AG09319 (cell line): ENCODE measurements at regions not wholly inside any gene's neighbourhood (a gene's known extent, or its start where the extent isn't known, plus 50 kb on each side); places are given as distances from the start of the nearest gene placed in this dataset.
"Not testable (repeated sequence)": the region's sequence is repeated elsewhere in the genome, so short reads cannot be mapped to it uniquely, and the experiment has no call there.

ENCODE experiments used
- DNase-seq: peaks from one replicate; pipeline ENCODE4 v3.0.0-alpha.2; 2010; ENCODE audit warnings: low read depth; ENCODE audit errors: extremely low read depth

DNA sequence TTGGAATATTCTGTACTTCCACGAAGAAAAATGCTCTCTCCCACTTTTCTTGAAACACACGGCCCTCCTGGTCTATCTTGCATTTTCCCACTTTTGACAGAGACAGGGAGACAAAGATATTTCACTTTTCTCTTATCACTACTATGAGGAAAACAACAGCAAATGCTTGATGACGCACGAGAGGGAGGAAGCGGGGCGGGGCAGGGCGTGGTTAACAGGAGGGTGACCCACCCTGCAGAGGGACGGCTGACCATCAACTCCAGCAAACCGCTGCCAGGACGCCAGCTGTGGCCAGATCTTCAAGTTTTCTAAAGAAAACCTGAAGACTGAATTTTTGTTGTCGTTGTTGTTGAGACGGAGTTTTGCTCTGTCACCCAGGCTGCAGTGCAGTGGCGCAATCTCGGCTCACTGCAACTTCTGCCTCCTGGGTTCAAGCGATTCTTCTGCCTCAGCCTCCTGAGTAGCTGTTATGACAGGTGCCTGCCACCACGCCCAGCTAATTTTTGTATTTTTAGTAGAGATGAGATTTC is 63.8 kb downstream of the NSUN5 start:
- DNase-seq = not testable (repeated sequence)

DNA sequence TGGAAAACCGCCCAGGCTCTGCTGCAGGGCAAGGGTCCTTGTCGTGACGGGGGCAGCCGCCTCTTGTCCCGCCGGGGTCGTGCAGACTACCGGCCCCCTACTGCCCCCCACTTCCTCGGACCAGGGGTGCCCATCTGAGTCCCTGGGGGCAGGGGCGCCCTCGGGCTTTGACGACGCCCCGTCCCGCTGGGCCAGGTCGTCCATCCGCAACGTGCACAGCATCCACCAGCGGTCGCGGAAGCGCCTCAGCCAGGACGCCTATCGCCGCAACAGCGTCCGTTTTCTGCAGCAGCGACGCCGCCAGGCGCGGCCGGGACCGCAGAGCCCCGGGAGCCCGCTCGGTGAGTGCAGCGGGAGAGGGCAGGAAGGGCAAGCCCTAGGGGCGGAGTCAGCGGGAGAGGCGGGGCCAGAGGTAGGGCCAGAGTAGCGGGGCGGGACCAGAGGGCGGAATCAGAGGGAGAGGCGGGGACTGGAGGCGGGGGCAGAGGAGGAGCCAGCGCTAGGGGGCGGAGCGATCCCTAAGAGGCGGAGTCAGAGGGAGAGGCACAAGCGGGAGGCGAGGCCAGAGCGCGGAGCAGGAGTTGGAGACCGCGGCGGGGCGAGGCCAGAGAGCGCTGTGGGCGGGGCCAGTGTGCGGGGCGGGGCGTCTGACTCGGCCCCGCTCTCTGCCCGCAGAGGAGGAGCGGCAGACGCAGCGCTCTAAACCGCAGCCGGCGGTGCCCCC is 73.5 kb downstream of the NSUN5 start:
- DNase-seq = not testable (repeated sequence)

DNA sequence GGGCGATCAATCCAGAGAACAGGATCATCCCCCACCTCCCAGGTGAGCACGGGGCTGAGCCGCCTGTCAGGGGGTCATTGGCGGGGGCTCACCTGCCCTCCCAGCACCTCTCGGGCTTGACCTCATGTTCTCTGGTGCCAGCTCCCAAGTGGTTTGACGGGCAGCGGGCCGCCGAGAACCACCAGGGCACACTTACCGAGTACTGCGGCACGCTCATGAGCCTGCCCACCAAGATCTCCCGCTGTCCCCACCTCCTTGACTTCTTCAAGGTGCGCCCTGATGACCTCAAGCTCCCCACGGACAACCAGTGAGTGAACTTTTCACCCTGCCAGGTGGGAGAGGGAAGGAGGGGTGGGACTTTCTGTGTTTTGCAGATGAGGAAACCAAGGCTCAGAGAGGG is 82.9 kb downstream of the NSUN5 start:
- not testable (repeated sequence) for DNase-seq

DNA sequence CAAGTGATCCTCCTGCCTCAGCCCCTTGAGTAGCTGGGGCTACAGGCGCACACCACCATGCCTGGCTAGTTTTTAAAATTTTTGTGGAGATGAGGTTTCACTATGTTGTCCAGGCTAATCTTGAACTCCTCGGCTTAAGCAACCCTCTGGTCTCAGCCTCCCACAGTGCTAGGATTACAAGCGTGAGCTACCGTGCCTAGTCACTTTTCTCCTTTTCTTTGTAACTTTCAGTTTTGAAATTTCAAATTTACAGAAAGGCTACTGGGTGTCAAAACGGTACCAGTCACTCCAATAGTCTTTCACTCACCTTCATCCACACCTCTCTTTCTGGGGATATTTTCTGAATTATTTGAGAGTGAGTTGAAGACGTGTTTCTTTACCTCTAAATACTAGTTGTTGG is 86.9 kb downstream of the NSUN5 start:
- not testable (repeated sequence) for DNase-seq

DNA sequence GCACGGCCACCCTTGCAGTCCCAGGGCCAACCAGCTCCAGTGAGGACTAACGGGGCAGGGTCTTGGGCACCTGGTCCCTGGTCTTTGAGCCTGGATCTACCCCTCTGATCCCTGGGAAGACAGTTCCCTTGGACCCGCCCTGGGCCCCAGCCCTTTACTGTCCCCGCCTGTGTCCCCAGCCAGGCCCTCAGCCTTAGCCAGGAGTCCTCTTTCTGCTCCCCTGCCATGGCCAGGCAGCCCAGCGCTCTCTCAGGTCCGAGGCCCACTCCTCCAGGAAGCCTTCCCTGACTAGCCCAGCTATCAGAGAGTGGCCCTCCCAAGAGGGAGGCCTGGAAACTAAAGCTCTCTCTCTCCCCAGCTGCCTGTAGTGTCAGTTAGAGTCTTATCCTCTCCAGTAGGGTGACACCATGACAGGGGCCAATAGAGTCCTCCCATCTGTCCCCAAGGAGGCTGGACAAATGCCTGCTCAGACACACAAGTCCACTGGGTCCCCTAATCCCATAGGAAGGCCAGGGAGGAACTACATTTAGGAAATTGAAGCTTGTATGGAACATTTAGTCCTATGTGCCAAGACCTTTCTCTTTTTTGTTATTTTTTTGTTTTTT is 87.8 kb downstream of the NSUN5 start:
- DNase-seq = not testable (repeated sequence)

DNA sequence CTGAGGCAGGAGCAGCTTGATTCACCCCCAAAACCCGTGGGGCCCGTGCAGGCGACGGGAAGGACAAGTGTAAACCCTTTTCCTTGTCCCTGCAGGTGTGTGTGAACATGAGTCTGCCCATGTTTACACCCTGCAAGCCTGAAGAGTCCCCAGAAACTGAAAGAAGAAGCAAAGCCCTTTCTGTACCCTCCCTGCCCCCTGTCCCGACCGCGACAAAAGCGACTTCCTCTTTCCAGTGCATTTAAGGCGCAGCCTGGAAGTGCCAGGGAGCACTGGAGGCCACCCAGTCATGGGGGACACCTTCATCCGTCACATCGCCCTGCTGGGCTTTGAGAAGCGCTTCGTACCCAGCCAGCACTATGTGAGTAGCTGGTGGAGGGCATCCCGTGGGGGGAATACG is 88.3 kb downstream of the NSUN5 start:
- DNase-seq = not testable (repeated sequence)

DNA sequence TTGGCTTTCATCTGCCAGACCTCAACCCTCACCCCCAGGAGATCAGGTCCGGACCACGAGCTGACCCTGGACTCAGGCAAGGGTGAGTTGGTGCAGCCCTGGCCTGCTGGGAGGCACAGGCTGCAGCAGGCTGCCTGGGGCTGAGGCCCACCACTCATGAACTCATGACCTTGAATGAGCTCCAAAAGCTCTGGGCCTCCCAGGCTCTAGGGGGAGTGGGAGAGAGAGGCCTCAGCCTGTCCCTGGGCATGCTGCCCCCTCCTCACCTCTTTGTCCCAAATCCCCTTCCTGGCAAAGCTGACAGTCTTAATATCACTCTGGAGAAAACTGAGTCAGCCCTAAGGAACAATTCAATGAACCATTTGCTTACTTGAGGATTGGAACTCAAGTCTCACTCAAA is 89.8 kb downstream of the NSUN5 start:
- not testable (repeated sequence) for DNase-seq

DNA sequence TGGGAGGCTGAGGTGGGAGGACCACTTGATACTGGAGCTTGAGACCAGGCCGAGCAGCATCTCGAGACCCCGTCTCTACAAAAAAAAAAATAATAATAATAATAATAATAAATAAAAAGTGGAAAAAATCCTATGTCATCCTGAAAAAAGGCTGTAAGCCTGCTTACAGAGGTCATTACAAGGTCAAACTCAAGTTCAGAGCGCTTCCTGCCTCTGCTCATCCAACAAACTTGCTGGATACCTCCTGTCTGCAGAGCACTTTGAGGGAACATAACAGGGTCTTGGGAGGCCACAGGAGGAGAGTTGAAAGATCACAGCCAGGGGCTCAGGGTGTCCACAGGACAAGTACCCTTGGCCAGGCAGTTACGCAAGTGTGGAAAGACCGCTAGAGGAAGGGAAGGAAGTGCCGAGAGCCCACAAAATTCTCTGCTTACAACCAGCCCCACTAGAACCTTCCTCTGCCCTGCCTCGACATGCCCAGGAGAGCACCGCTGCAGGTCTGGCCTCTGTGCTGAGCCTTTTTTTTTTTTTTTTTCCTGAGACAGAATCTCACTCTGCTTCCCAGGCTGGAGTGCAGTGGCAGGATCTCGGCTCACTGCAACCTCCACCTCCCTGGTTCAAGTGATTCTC is 92.5 kb downstream of the NSUN5 start:
- DNase-seq = not testable (repeated sequence)

DNA sequence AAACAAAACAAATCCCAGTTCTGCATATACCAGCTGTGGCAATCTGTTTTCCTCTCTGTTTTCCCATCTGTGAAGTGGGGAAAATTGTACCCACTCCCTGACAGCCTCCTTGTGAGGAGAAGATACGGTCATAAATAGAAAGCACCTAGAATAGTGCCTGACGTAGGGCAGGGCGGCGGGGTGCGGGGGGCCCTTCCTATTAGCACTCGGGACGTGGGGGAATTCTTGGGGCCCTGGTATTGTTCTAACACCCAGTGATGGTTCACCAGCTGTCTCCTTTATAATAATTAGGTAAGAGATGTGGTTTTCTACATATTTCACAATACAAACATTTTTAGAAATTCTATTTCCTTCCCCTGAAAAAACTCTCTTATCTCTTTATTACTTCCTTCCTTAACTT is 93.4 kb downstream of the NSUN5 start:
- not testable (repeated sequence) for DNase-seq

DNA sequence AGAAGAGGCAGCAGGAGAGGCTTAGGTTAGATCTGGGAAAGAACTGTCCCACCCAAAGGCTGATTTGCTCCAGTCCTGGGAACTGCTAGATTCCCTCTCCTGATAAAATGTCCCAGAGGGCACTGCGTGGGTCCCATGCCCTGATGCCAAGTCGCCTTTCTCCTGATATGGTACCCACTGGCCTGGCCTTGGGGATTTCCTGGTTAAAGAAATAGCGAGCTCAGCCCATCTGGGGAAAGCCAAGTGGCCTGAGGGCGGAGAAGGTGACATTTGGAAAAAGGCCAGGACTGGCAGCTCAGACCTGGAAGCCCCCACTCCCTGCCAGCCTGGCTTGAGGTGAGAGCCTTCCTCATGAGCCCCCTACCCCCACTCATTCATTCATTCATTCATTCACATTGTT is 94.2 kb downstream of the NSUN5 start:
- DNase-seq = not testable (repeated sequence)

DNA sequence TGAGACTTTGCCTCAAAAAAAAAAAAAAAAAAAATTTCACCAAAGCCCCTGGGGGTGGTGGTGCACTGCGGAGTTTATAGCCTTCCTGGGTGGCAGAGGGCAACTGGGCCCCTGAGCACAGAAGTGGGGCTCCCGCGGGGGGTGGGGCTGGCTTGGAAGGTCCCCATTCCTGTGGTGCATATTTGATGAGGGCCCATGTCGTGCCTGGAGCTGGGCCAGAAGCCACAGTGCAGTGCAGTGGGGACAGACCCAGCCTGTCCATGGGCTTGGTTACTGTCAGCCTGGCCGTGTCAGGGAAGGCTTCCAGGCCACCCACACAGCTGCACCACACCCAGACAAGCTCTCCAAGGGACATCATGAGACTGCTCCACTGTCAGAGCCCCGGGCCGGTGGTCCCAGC is 95.5 kb downstream of the NSUN5 start:
- DNase-seq = not testable (repeated sequence)

DNA sequence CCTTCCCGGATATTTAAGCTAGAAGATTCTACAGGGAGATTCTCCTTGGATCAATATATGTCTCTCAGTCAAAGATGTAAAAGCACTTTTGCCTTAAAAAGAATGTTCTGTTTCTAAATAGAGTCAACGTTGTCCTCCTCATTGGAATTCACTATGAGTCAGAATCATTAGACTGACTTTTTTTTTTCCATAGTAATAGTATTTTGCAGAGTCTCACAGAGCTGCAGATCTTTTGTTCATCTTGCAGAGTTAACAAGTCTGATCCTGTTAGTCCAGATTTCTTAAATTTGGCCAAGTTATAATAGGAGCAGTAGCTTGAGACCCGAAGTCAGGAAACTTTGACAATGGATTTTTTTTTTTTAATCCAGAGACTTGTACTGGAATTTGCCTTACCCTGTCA is 103.0 kb downstream of the NSUN5 start:
- DNase-seq = not testable (repeated sequence)

DNA sequence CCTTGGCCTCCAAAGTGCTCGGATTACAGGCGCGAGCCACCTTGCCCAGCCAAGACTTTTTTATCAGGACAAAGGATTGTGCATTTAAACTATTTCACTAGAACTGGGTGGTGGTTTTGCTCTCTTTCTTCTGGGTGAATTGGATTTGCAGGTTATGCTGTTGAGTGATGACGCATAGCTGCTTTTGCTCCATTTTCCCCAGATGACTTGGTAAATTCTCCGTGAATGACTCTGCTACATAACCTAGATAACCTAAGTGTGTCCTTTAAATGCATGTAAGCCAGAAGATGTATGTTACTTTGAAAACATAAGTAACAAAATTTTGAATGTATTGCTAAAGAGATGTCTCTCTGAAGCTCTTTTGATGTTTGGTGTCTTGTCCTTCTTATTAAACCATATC is 103.7 kb downstream of the NSUN5 start:
- not testable (repeated sequence) for DNase-seq

DNA sequence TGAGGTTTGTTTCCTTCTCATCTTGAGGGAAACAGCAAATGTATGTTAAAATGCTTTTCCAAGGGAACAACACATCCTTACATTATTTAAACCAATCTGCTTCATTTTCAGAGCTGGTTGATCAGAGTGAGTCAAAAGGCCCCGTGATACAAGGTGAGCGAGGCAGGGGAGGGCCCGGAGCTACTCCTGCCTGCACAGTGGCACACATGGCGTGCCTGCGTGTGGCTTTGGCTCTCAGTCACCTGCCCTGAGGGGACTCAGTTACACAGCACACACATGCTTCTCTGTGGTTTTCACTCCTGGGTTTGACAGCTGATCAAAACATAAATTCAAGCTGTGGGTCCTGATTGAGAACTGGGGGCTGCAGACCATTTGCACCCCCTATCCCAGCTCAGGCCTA is 105.3 kb downstream of the NSUN5 start:
- DNase-seq = not testable (repeated sequence)

DNA sequence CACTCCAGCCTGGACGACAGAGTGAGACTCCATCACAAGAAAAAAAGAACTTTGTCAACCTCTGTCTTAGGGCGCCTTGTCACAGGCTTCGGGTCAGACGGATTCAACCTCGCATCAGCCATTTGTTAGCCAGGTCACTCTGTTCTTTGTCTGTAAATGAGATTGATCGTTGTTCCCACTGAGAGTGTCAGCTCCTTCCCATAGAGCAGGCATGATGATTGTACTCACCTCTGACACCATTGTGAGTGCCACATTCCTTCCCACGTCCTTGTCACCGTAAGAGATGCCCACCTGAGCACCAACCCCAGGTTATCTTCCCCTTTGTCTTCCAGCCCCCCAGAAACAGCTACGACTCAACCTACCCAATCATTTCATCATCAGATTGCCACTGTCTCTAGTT is 107.4 kb downstream of the NSUN5 start:
- not testable (repeated sequence) for DNase-seq

DNA sequence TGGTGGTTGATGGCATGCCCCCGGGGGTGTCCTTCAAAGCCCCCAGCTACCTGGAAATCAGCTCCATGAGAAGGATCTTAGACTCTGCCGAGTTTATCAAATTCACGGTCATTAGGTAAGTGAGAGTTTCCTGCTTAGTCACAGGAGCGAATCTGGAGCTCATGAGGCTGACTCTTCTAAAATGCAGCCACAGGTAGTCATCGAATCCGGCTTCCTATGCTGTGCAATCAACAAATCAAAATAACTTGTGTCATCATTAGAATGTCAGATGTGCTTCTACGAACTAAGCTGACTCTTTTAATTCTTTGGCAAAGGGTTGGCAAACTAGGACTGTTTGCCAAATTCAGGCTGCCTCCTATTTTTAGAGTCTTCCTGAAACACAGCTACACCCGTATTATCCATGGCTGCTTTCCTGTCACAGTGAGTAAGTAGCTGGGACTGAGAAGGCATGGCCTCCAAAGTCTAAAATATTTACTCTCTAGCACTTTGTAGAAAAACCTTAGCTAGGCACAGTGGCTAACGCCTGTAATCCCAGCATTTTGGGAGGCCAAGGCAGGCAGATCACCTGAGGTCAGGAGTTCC is 108.0 kb downstream of the NSUN5 start:
- DNase-seq = not testable (repeated sequence)

DNA sequence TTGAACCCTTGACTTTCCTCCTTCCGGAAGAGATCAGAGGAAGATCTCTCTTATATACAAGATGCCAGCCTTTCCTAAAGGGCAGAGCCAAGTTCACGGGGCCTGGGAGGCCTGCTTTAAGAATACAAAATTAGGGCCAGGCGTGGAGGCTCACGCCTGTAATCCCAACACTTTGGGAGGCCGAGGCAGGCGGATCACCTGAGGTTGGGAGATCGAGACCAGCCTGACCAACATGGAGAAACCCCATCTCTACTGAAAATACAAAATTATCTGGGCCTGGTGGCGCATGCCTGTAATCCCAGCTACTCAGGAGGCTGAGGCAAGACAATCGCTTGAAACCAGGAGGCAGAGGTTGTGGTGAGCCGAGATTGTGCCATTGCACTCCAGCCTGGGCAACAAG is 108.2 kb upstream of the SPDYE9 start:
- not testable (repeated sequence) for DNase-seq

DNA sequence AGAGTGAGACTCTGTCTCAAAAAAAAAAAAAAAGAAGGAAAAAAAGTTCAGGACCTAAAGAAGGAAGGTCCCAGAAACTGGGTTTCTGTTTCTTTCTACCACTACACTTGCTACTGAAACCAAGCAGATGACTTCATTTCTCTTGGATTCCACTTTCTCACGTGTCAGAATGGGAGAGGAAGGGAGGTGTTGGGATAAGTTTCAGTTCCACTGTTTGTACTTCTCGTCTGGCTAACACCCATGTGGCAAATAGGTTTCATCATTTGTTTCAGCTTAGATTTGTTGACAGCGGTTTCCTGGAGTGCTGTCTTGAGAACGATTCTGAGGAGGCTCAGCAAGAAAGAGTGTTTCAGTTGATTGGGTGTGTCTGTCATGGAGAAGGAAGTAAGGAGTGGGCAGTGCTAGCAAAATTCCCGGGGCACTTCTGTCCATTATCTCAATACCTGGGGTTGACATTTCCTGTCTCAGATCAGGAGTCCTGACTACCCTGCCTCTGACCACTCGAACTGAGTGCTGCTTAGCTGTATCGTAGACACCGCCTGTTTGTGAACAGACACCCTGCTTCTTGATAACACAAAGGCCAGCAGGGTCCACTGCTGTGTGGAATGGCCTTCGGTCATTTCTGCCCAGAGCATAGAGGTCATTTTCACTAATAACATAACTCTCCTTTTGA is 104.8 kb upstream of the SPDYE9 start:
- not testable (repeated sequence) for DNase-seq

DNA sequence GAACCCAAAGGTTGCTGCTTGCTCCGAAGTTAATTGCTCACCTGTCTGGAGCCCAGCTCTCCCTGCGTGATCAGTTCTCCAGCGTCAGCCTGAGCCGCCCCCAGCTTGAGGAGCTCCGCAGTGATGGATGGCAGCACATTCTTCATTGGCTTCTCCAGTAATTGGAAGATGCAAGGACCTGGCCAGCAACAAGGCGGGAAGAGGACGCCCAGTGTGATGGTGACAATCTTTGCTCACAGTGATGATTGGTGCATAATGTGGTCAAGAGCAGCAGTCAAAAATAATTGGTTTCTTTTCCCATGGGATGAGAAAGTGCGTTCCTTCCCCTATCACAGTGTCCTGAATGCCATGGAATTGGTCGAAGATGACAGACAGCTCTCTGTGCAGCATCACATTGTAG is 102.4 kb upstream of the SPDYE9 start:
- DNase-seq = not testable (repeated sequence)

DNA sequence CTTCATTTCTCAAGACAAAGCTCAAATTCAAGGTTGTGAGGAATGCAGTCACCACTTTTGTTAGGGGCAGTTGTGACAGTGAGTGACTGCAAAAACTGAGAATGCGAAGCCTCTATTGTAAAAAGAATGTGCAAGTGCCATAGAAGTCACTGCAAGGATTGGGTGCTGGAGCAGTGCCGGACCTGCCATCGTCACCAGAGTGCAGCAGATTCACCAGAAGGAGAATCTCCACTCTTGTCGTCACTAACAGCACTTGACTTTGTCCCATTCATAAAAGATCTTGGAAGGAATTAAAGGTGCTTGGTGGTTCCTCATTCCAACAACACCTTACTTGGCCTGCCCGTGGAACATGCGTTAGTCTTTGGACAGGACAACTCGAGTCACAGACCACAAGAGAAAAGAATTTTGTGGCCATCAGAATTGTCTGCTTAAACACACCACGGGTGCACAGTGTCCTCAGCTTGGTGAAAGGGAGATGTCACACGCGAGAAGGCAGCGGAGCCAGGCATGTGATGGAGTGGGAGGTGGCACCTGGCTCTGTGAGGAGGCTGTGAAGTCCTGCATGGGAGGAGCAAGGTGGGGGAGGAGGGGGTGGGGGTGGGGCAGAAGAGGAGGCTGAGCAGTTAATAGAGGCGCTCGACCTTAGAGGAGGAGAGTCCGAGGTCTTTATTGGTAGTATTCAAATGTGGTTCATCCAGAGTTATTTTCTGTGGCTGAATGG is 100.9 kb upstream of the SPDYE9 start:
- not testable (repeated sequence) for DNase-seq
